ENCODE measurements at regions not wholly inside any gene's neighbourhood (a gene's known extent, or its start where the extent isn't known, plus 50 kb on each side); places are given as distances from the start of the nearest gene placed in this dataset.

- TF ChIP-seq, protein P1, sequence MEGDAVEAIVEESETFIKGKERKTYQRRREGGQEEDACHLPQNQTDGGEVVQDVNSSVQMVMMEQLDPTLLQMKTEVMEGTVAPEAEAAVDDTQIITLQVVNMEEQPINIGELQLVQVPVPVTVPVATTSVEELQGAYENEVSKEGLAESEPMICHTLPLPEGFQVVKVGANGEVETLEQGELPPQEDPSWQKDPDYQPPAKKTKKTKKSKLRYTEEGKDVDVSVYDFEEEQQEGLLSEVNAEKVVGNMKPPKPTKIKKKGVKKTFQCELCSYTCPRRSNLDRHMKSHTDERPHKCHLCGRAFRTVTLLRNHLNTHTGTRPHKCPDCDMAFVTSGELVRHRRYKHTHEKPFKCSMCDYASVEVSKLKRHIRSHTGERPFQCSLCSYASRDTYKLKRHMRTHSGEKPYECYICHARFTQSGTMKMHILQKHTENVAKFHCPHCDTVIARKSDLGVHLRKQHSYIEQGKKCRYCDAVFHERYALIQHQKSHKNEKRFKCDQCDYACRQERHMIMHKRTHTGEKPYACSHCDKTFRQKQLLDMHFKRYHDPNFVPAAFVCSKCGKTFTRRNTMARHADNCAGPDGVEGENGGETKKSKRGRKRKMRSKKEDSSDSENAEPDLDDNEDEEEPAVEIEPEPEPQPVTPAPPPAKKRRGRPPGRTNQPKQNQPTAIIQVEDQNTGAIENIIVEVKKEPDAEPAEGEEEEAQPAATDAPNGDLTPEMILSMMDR (IDR thresholded peaks at IDR 0.05; ENCODE audit: borderline replicate concordance, extremely low read depth, low read length, poor library complexity, severe bottlenecking), result no peak
- TF ChIP-seq EZH2 (IDR thresholded peaks at IDR 0.05; ENCODE audit: borderline replicate concordance, low read depth, low read length, severe bottlenecking), result no peak
Observed at GRCh38 chr2:104158191-104158590, 695.7 kb upstream of the POU3F3 start.
